Osteoblast (primary cell): ENCODE measurements at regions not wholly inside any gene's neighbourhood (a gene's known extent, or its start where the extent isn't known, plus 50 kb on each side); places are given as distances from the start of the nearest gene placed in this dataset.

Experiments
- DNase-seq: peaks from one replicate; pipeline ENCODE4 v3.0.0; 2011; ENCODE audit warnings: low spot score, mixed read lengths; ENCODE audit not compliant: insufficient read length; ENCODE audit errors: missing footprints
- H2AFZ ChIP-seq: 2 replicates; pipeline ENCODE4 v1.6.0; 2011; ENCODE audit warnings: mild to moderate bottlenecking, low read length
- H3K27ac ChIP-seq: 2 replicates; pipeline ENCODE4 v1.5.1; 2011; ENCODE audit warnings: mild to moderate bottlenecking, low read depth, low read length, moderate library complexity
- H3K27me3 ChIP-seq: 2 replicates; pipeline ENCODE4 v1.6.0; 2012; ENCODE audit warnings: mild to moderate bottlenecking, control low read depth, inconsistent platforms, low read length, moderate library complexity; ENCODE audit not compliant: insufficient read depth
- H3K36me3 ChIP-seq: 2 replicates; pipeline ENCODE4 v1.5.1; 2011; ENCODE audit warnings: mild to moderate bottlenecking, low read length, control low read depth, moderate library complexity; ENCODE audit not compliant: insufficient read depth
- H3K4me1 ChIP-seq: 2 replicates; pipeline ENCODE4 v1.5.1; 2011; ENCODE audit warnings: mild to moderate bottlenecking, low read length, control low read depth, moderate library complexity; ENCODE audit not compliant: insufficient read depth
- H3K4me2 ChIP-seq: 2 replicates; pipeline ENCODE4 v1.6.0; 2011; ENCODE audit warnings: mild to moderate bottlenecking, low read length; ENCODE audit not compliant: insufficient read depth
- H3K4me3 ChIP-seq: fragments of 200-600 bp; sonication (generic); 3 replicates; pipeline ENCODE4 v1.5.1; 2012; ENCODE audit warnings: mild to moderate bottlenecking, low read length, inconsistent platforms; ENCODE audit not compliant: insufficient read depth
- H3K79me2 ChIP-seq: 2 replicates; pipeline ENCODE4 v1.6.0; 2012; ENCODE audit warnings: mild to moderate bottlenecking, low read length, control low read depth, inconsistent platforms; ENCODE audit not compliant: insufficient read depth
- H3K9me3 ChIP-seq: 2 replicates; pipeline ENCODE4 v1.5.1; 2011; ENCODE audit warnings: low read depth, low read length, control low read depth
- H4K20me1 ChIP-seq: 2 replicates; pipeline ENCODE4 v1.6.0; 2012; ENCODE audit warnings: mild to moderate bottlenecking, low read length, control low read depth; ENCODE audit not compliant: insufficient read depth
- CTCF ChIP-seq: IDR thresholded peaks from 2 replicates; pipeline ENCODE4 v1.5.1; 2011; ENCODE audit warnings: mild to moderate bottlenecking, low read depth, low read length, moderate library complexity; ENCODE audit errors: extremely low read depth

GRCh38 chr13:47503475-47503874 is 497.6 kb downstream of the SUCLA2 start:
- H3K79me2 ChIP-seq = no peaks in the 10 kb centered on the region
- no peaks in the 10 kb centered on the region for H3K9me3 ChIP-seq
- DNase-seq = no peak
- H3K4me3 ChIP-seq = no peak overlapping the region
- H3K36me3 ChIP-seq = no peaks in the 10 kb centered on the region
- H3K27ac ChIP-seq = no peak overlapping the region
- TF ChIP-seq CTCF = no peak
- no peak overlapping the region for H3K4me2 ChIP-seq
- H3K27me3 ChIP-seq = no peaks in the 10 kb centered on the region
- H2AFZ ChIP-seq = no peak overlapping the region
- no peaks in the 10 kb centered on the region for H4K20me1 ChIP-seq
- H3K4me1 ChIP-seq = peaks cover 8% of the 10 kb centered on the region

- Histone ChIP-seq H3K79me2 (no peaks in the 10 kb centered on the region), H3K27ac (no peak overlapping the region), H3K4me2 (no peak overlapping the region), H2AFZ (no peak overlapping the region), H3K27me3 (no peaks in the 10 kb centered on the region), H3K4me1 (peaks cover 8% of the 10 kb centered on the region), H3K4me3 (no peak overlapping the region), H4K20me1 (no peaks in the 10 kb centered on the region), H3K36me3 (no peaks in the 10 kb centered on the region), H3K9me3 (no peaks in the 10 kb centered on the region)
- TF ChIP-seq CTCF = no peak
- DNase-seq = no peak
Observed at GRCh38 chr13:47502166-47502565, 498.9 kb downstream of the SUCLA2 start.

- no peaks in the 10 kb centered on the region for H3K9me3 ChIP-seq
- TF ChIP-seq CTCF = no peak
- H2AFZ ChIP-seq = peak overlapping the region; percentile 44
- no peaks in the 10 kb centered on the region for H3K79me2 ChIP-seq
- H3K4me2 ChIP-seq = peak overlapping the region; percentile 43
- H3K4me3 ChIP-seq = peak overlapping the region; percentile 8
- no peaks in the 10 kb centered on the region for H3K36me3 ChIP-seq
- H3K27me3 ChIP-seq = no peaks in the 10 kb centered on the region
- DNase-seq = peak; percentile 92
- H3K27ac ChIP-seq = peak overlapping the region; percentile 66
- no peaks in the 10 kb centered on the region for H4K20me1 ChIP-seq
- H3K4me1 ChIP-seq = peaks cover 8% of the 10 kb centered on the region
Observed at GRCh38 chr13:47499358-47500150, 501.5 kb downstream of the SUCLA2 start.

- DNase-seq = no peak
- Histone ChIP-seq H2AFZ (peak overlapping the region; percentile 62), H4K20me1 (no peaks in the 10 kb centered on the region), H3K4me3 (no peak overlapping the region), H3K36me3 (no peaks in the 10 kb centered on the region), H3K27ac (no peak overlapping the region), H3K4me1 (peaks cover 10% of the 10 kb centered on the region), H3K27me3 (no peaks in the 10 kb centered on the region), H3K79me2 (no peaks in the 10 kb centered on the region), H3K9me3 (no peaks in the 10 kb centered on the region), H3K4me2 (peak overlapping the region; percentile 11)
- no peak for TF ChIP-seq CTCF
Observed at GRCh38 chr13:47484548-47484947, 516.5 kb downstream of the SUCLA2 start.
